A549 (cell line): ENCODE measurements at regions not wholly inside any gene's neighbourhood (a gene's known extent, or its start where the extent isn't known, plus 50 kb on each side); places are given as distances from the start of the nearest gene placed in this dataset.

ENCODE experiments used
- CTCF ChIP-seq: fragments of >200 bp; sonication (Bioruptor Twin); formaldehyde crosslinking; IDR thresholded peaks from 3 replicates; pipeline ENCODE4 v1.5.1; 2016
- ELK1 ChIP-seq: fragments of 150-350 bp; IDR thresholded peaks from 2 replicates; pipeline ENCODE4 v1.6.1; 2014; ENCODE audit warnings: low read depth, mild to moderate bottlenecking, low read length
- EP300 ChIP-seq, 2 experiments: fragments of >200 bp; sonication (Bioruptor Twin); formaldehyde crosslinking; IDR thresholded peaks; 2 replicates in 1 of 2; 3 replicates in 1 of 2; pipeline ENCODE4 v1.6.1; 2016 to 2017
- JUNB ChIP-seq: fragments of >200 bp; sonication (Bioruptor Twin); formaldehyde crosslinking; IDR thresholded peaks from 2 replicates; pipeline ENCODE4 v1.6.1; 2016
- MAX ChIP-seq: IDR thresholded peaks from 2 replicates; pipeline ENCODE4 v1.6.1; 2012
- MAZ ChIP-seq: fragments of 150-350 bp; IDR thresholded peaks from 2 replicates; pipeline ENCODE4 v1.6.1; 2014; ENCODE audit warnings: antibody characterized with exemption, low read depth, low read length, borderline replicate concordance
- PHF8 ChIP-seq: fragments of 200-600 bp; sonication (generic); IDR thresholded peaks from 2 replicates; pipeline ENCODE4 v1.6.1; 2016; ENCODE audit warnings: low read depth, mild to moderate bottlenecking, antibody characterized with exemption, moderate library complexity, borderline replicate concordance
- POLR2A ChIP-seq: IDR thresholded peaks from 2 replicates; pipeline ENCODE4 v1.6.1; 2012; ENCODE audit warnings: mild to moderate bottlenecking, low read length
- REST ChIP-seq: fragments of 200-600 bp; sonication (generic); IDR thresholded peaks from 2 replicates; pipeline ENCODE4 v1.6.1; 2016; ENCODE audit warnings: antibody characterized with exemption, mild to moderate bottlenecking, moderate library complexity
- SMC3 ChIP-seq: fragments of >200 bp; sonication (Bioruptor Twin); formaldehyde crosslinking; IDR thresholded peaks from 3 replicates; pipeline ENCODE4 v1.6.1; 2018; ENCODE audit warnings: inconsistent platforms
- USF2 ChIP-seq: fragments of 450-650 bp; IDR thresholded peaks from 2 replicates; pipeline ENCODE4 v1.6.1; 2014; ENCODE audit warnings: antibody characterized with exemption
- ZNF302 ChIP-seq: fragments of 250-450 bp; sonication (Bioruptor Pico); IDR thresholded peaks from 2 replicates; pipeline ENCODE4 v1.9.0; 2021; ENCODE audit warnings: inconsistent platforms, mild to moderate bottlenecking, moderate library complexity

GRCh38 chr10:44814929-44815328 lies 96.2 kb upstream of the TMEM72 start:
- TF ChIP-seq ELK1 (no peak), MAX (no peak), PHF8 (no peak), USF2 (no peak), EP300 (IDR thresholded peaks at IDR 0.05) (no peak), CTCF (no peak), ZNF302 (CRISPR knock-in tag) (no peak), JUNB (no peak), MAZ (no peak), REST (no peak), POLR2A (no peak), SMC3 (no peak)
